ENCODE measurements at regions not wholly inside any gene's neighbourhood (a gene's known extent, or its start where the extent isn't known, plus 50 kb on each side); places are given as distances from the start of the nearest gene placed in this dataset.

- intact Hi-C loops (cut with micrococcal nuclease) (no loop called here), dilution Hi-C loops (cut with MboI; ENCODE audit: extremely low pct_ligation_motif_present, low sequenced_read_pairs) (no loop called here)
- no peaks in the 10 kb centered on the region for H4K20me1 ChIP-seq (replicated peaks; ENCODE audit: control insufficient read depth, extremely low read depth, insufficient read depth, low read length)
- ChIA-PET CTCF (no interaction called here), POLR2A (no interaction called here)
- no peak overlapping the region for H3K9ac ChIP-seq (replicated peaks; ENCODE audit: extremely low read depth, insufficient read depth, low read length)
- H3K4me1 ChIP-seq (ENCODE audit: control insufficient read depth, extremely low read depth, insufficient read depth, low read length) = no peaks in the 10 kb centered on the region
- H3K9me3 ChIP-seq (replicated peaks; ENCODE audit: control insufficient read depth, insufficient read depth, low read length) = no peaks in the 10 kb centered on the region
- FAIRE-seq (no peak), DNase-seq (ENCODE audit: low read depth, low spot score) (no peak)
- no peak overlapping the region for H3K4me2 ChIP-seq (ENCODE audit: insufficient read depth, low read length)
- TF ChIP-seq POLR2A (IDR thresholded peaks at IDR 0.05; ENCODE audit: low read depth, low read length) = no peak
- TF ChIP-seq FOS (IDR thresholded peaks at IDR 0.05; ENCODE audit: borderline replicate concordance, insufficient read depth, low read length) = no peak
- TF ChIP-seq GATA2 (IDR thresholded peaks at IDR 0.05; ENCODE audit: insufficient read depth, insufficient read length, low read depth, low read length) = no peak
- no peak for TF ChIP-seq MYC (IDR thresholded peaks at IDR 0.05; ENCODE audit: low read depth, low read length)
- no peak for TF ChIP-seq JUN (IDR thresholded peaks at IDR 0.05; ENCODE audit: borderline replicate concordance, insufficient read depth, insufficient read length, low read depth)
- TF ChIP-seq POLR2AphosphoS5 (IDR thresholded peaks at IDR 0.05; ENCODE audit: insufficient read depth, low read depth, low read length) = no peak
- no peak for TF ChIP-seq MAX (IDR thresholded peaks at IDR 0.05; ENCODE audit: insufficient read depth, insufficient read length)
- no peak for TF ChIP-seq EZH2 (IDR thresholded peaks at IDR 0.05; ENCODE audit: borderline replicate concordance, low read depth, low read length, severe bottlenecking)
- TF ChIP-seq CTCF (IDR thresholded peaks at IDR 0.05; ENCODE audit: extremely low read depth in 1 of 2, insufficient read depth in 1 of 2, low read depth in 1 of 2, low read length in 2 of 2) = no peak
- peaks cover 1 to 5% of the 10 kb centered on the region in 2 experiments for H3K27me3 ChIP-seq (ENCODE audit: control insufficient read depth in 2 of 2, insufficient read depth in 2 of 2, low read length in 2 of 2)
- no peak overlapping the region for H2AFZ ChIP-seq (ENCODE audit: low read depth, low read length)
- no peaks in the 10 kb centered on the region for H3K79me2 ChIP-seq (ENCODE audit: control insufficient read depth, insufficient read depth, low read length)
- H3K27ac ChIP-seq (ENCODE audit: insufficient read depth, low read depth, low read length) = no peak overlapping the region
- H3K36me3 ChIP-seq (ENCODE audit: control insufficient read depth in 2 of 2, extremely low read depth in 1 of 2, insufficient read depth in 2 of 2, low read length in 2 of 2) = no peaks in the 10 kb centered on the region
- H3K4me3 ChIP-seq (replicated peaks in 1 of 3; ENCODE audit: insufficient read depth in 1 of 3, low read depth in 1 of 3, low read length in 3 of 3) = no peak overlapping the region
- H3K9me1 ChIP-seq (replicated peaks; ENCODE audit: control insufficient read depth, extremely low read depth, insufficient read depth, low read length) = no peaks in the 10 kb centered on the region
- BruUV-seq (replicated peaks) = no TSS peak
Measured at GRCh38 chr12:4202487-4202886, 71.1 kb upstream of the CCND2 start.

Data from endothelial cell of umbilical vein (primary cell).